ENCODE measurements at regions not wholly inside any gene's neighbourhood (a gene's known extent, or its start where the extent isn't known, plus 50 kb on each side); places are given as distances from the start of the nearest gene placed in this dataset.

DNA sequence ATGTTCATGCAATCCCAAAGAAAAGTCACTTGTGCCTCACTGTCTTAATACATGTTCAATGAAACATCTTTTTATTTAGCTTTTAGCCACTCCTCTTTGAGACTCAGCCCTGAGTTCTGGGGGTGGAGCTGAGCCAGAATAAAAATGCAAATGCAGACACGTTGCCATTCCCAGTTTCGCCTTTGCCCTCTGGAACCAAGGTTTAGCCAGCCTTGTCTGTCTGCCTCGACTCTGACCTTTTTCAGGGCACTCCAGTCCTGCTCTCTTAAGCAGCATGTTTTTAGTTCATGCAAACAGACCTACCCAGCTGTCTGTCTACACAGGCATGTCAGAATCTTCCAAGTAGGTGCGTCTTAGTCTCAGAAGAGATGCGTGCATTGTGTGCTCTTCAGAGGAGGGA lies 82.2 kb upstream of the RANBP3L start:
- no peak overlapping the region for H3K4me2 ChIP-seq (ENCODE audit: control insufficient read depth, extremely low read depth, insufficient read depth, low read depth, low read length)
- TF ChIP-seq, protein P1, sequence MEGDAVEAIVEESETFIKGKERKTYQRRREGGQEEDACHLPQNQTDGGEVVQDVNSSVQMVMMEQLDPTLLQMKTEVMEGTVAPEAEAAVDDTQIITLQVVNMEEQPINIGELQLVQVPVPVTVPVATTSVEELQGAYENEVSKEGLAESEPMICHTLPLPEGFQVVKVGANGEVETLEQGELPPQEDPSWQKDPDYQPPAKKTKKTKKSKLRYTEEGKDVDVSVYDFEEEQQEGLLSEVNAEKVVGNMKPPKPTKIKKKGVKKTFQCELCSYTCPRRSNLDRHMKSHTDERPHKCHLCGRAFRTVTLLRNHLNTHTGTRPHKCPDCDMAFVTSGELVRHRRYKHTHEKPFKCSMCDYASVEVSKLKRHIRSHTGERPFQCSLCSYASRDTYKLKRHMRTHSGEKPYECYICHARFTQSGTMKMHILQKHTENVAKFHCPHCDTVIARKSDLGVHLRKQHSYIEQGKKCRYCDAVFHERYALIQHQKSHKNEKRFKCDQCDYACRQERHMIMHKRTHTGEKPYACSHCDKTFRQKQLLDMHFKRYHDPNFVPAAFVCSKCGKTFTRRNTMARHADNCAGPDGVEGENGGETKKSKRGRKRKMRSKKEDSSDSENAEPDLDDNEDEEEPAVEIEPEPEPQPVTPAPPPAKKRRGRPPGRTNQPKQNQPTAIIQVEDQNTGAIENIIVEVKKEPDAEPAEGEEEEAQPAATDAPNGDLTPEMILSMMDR (optimal IDR thresholded peaks at IDR 0.05 in 1 of 3, IDR thresholded peaks at IDR 0.05 in 1 of 3, conservative IDR thresholded peaks at IDR 0.05 in 1 of 3; ENCODE audit: extremely low read depth in 1 of 3, insufficient read depth in 2 of 3, low read length in 3 of 3) = no peak
- TF ChIP-seq EZH2 (IDR thresholded peaks at IDR 0.05; ENCODE audit: low read length) = no peak
- H3K27me3 ChIP-seq (ENCODE audit: control insufficient read depth, extremely low read depth, insufficient read depth, low read length) = no peaks in the 10 kb centered on the region
- DNase-seq (ENCODE audit: low read depth, low spot score) = no peak
- no peaks in the 10 kb centered on the region for H4K20me1 ChIP-seq (ENCODE audit: control insufficient read depth, extremely low read depth, insufficient read depth, low read length)
- no peak overlapping the region for H3K4me3 ChIP-seq (ENCODE audit: control insufficient read depth in 2 of 3, extremely low read depth in 1 of 3, insufficient read depth in 2 of 3, low read depth in 1 of 3, low read length in 3 of 3)
- H3K79me2 ChIP-seq (ENCODE audit: control insufficient read depth, insufficient read depth, low read length) = no peaks in the 10 kb centered on the region
- H3K9me1 ChIP-seq (ENCODE audit: control insufficient read depth, extremely low read depth, insufficient read depth, low read length) = no peaks in the 10 kb centered on the region
- H3K27ac ChIP-seq (ENCODE audit: control insufficient read depth, insufficient read depth, low read length) = no peak overlapping the region
- no peaks in the 10 kb centered on the region for H3K9me3 ChIP-seq (ENCODE audit: control insufficient read depth, low read depth, low read length)
- H3K4me1 ChIP-seq (ENCODE audit: control insufficient read depth, extremely low read depth, insufficient read depth, low read length) = no peaks in the 10 kb centered on the region
- H2AFZ ChIP-seq (ENCODE audit: control insufficient read depth, low read length) = no peak overlapping the region
- H3K9ac ChIP-seq (ENCODE audit: control insufficient read depth, extremely low read depth, insufficient read depth, low read length) = no peak overlapping the region
- no peak for FAIRE-seq
- dilution Hi-C loops (cut with MboI; ENCODE audit: extremely low pct_ligation_motif_present, low sequenced_read_pairs) = no loop called here
- H3K36me3 ChIP-seq (ENCODE audit: control insufficient read depth in 2 of 2, extremely low read depth in 1 of 2, insufficient read depth in 2 of 2, low read length in 2 of 2) = no peaks in the 10 kb centered on the region

DNA sequence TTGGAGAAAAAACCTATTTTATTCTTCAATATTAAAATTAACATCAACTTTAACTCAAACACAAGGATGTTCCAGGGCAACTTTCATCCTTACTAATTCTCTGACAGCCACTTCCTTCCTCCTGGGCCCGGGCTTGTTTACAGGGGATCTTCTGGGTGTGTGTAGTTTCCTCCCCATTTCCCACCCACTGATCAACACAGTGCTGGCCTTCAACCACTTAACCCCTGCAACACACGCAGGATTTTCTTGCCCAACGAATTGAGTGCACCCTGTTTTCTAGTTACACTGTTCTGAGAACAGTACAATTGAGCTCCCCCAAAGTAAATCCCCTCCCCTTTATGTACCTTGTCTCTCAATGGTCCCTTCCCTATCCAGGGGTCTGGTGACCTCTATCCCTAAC lies 83.1 kb upstream of the RANBP3L start:
- DNase-seq (ENCODE audit: low read depth, low spot score) (no peak), FAIRE-seq (no peak)
- no peak for TF ChIP-seq EZH2 (IDR thresholded peaks at IDR 0.05; ENCODE audit: low read length)
- TF ChIP-seq, protein P1 (optimal IDR thresholded peaks at IDR 0.05 in 1 of 3, IDR thresholded peaks at IDR 0.05 in 1 of 3, conservative IDR thresholded peaks at IDR 0.05 in 1 of 3; ENCODE audit: extremely low read depth in 1 of 3, insufficient read depth in 2 of 3, low read length in 3 of 3) = no peak
- Histone ChIP-seq H3K36me3 (ENCODE audit: control insufficient read depth in 2 of 2, extremely low read depth in 1 of 2, insufficient read depth in 2 of 2, low read length in 2 of 2) (no peaks in the 10 kb centered on the region), H3K9ac (ENCODE audit: control insufficient read depth, extremely low read depth, insufficient read depth, low read length) (no peak overlapping the region), H4K20me1 (ENCODE audit: control insufficient read depth, extremely low read depth, insufficient read depth, low read length) (no peaks in the 10 kb centered on the region), H3K4me1 (ENCODE audit: control insufficient read depth, extremely low read depth, insufficient read depth, low read length) (no peaks in the 10 kb centered on the region), H2AFZ (ENCODE audit: control insufficient read depth, low read length) (no peak overlapping the region), H3K9me1 (ENCODE audit: control insufficient read depth, extremely low read depth, insufficient read depth, low read length) (no peaks in the 10 kb centered on the region), H3K4me3 (ENCODE audit: control insufficient read depth in 2 of 3, extremely low read depth in 1 of 3, insufficient read depth in 2 of 3, low read depth in 1 of 3, low read length in 3 of 3) (no peak overlapping the region), H3K27ac (ENCODE audit: control insufficient read depth, insufficient read depth, low read length) (no peak overlapping the region), H3K79me2 (ENCODE audit: control insufficient read depth, insufficient read depth, low read length) (no peaks in the 10 kb centered on the region), H3K9me3 (ENCODE audit: control insufficient read depth, low read depth, low read length) (no peaks in the 10 kb centered on the region), H3K27me3 (ENCODE audit: control insufficient read depth, extremely low read depth, insufficient read depth, low read length) (no peaks in the 10 kb centered on the region), H3K4me2 (ENCODE audit: control insufficient read depth, extremely low read depth, insufficient read depth, low read depth, low read length) (no peak overlapping the region)
- dilution Hi-C loops (cut with MboI; ENCODE audit: extremely low pct_ligation_motif_present, low sequenced_read_pairs) = no loop called here

Data from keratinocyte (primary cell).